GM23338 (cell line): ENCODE measurements at regions not wholly inside any gene's neighbourhood (a gene's known extent, or its start where the extent isn't known, plus 50 kb on each side); places are given as distances from the start of the nearest gene placed in this dataset.

Experiments
- CREB1 ChIP-seq: fragments of 250-450 bp; sonication (Bioruptor Pico); IDR thresholded peaks from 2 replicates; pipeline ENCODE4 v1.5.0; 2020; ENCODE audit warnings: low read depth, mild to moderate bottlenecking, moderate library complexity
- EZH2 ChIP-seq: fragments of 200-600 bp; sonication (generic); IDR thresholded peaks from one replicate; pipeline ENCODE4 v1.8.0; 2017; ENCODE audit warnings: antibody characterized with exemption, mild to moderate bottlenecking, low read depth; ENCODE audit not compliant: unreplicated experiment
- EZH2phosphoT487 ChIP-seq: fragments of 200-600 bp; sonication (generic); IDR thresholded peaks from one replicate; pipeline ENCODE4 v1.8.1; 2018; ENCODE audit warnings: antibody characterized with exemption; ENCODE audit not compliant: unreplicated experiment
- JUNB ChIP-seq: IDR thresholded peaks from one replicate; pipeline ENCODE4 v1.6.1; 2016; ENCODE audit warnings: antibody characterized with exemption; ENCODE audit not compliant: unreplicated experiment
- NANOG ChIP-seq: IDR thresholded peaks from 2 replicates; pipeline ENCODE4 v1.6.1; 2016; ENCODE audit warnings: antibody characterized with exemption, borderline replicate concordance
- POLR2AphosphoS5 ChIP-seq: IDR thresholded peaks from 2 replicates; pipeline ENCODE4 v1.6.1; 2016; ENCODE audit warnings: antibody characterized with exemption, low read depth
- STAT1 ChIP-seq: IDR thresholded peaks from one replicate; pipeline ENCODE4 v1.6.1; 2016; ENCODE audit warnings: antibody characterized with exemption; ENCODE audit not compliant: unreplicated experiment
- TF ChIP-seq, protein P1 (sequence below), 2 experiments: fragments of 200-600 bp in 1 of 2; sonication (generic) in 1 of 2; conservative IDR thresholded peaks; 2 replicates each; pipeline versions ENCODE4 v1.5.1 to v1.6.1; 2016 to 2017; ENCODE audit warnings: antibody characterized with exemption in 2 of 2, low read depth in 2 of 2, mild to moderate bottlenecking in 2 of 2, moderate library complexity in 1 of 2
- TF ChIP-seq, protein P2 (sequence below): IDR thresholded peaks from one replicate; pipeline ENCODE4 v1.6.1; 2018; ENCODE audit warnings: antibody characterized with exemption; ENCODE audit not compliant: unreplicated experiment
- TF ChIP-seq, protein P3 (sequence below): IDR thresholded peaks from 2 replicates; pipeline ENCODE4 v1.6.1; 2016; ENCODE audit warnings: antibody characterized with exemption

DNA sequence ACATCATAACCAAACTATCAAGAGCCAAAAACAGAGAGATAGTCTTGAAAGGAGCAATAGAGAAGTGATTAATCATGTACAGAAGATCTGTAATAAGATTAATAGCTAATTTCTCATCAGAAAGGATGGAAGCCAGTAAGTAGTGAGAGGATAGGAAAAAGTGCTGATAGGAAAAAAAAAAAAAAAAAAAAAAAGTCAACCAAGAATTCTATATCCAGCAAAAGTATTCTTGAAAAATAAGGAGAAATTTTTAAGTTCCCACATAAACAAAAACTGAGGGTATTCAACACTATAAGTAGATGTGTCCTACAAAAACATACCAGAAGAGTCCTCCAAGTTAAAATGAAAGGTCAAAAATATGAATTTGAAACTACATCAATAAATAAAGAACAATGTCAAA is 218.7 kb upstream of the GPC6 start:
- TF ChIP-seq, protein P1, sequence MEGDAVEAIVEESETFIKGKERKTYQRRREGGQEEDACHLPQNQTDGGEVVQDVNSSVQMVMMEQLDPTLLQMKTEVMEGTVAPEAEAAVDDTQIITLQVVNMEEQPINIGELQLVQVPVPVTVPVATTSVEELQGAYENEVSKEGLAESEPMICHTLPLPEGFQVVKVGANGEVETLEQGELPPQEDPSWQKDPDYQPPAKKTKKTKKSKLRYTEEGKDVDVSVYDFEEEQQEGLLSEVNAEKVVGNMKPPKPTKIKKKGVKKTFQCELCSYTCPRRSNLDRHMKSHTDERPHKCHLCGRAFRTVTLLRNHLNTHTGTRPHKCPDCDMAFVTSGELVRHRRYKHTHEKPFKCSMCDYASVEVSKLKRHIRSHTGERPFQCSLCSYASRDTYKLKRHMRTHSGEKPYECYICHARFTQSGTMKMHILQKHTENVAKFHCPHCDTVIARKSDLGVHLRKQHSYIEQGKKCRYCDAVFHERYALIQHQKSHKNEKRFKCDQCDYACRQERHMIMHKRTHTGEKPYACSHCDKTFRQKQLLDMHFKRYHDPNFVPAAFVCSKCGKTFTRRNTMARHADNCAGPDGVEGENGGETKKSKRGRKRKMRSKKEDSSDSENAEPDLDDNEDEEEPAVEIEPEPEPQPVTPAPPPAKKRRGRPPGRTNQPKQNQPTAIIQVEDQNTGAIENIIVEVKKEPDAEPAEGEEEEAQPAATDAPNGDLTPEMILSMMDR (conservative IDR thresholded peaks at IDR 0.05; ENCODE audit: low read depth in 2 of 2), result no peak
- no peak for TF ChIP-seq EZH2phosphoT487
- TF ChIP-seq EZH2, result no peak
- no peak for TF ChIP-seq JUNB
- no peak for TF ChIP-seq POLR2AphosphoS5
- TF ChIP-seq CREB1 (CRISPR knock-in tag), result no peak
- TF ChIP-seq, protein P2, sequence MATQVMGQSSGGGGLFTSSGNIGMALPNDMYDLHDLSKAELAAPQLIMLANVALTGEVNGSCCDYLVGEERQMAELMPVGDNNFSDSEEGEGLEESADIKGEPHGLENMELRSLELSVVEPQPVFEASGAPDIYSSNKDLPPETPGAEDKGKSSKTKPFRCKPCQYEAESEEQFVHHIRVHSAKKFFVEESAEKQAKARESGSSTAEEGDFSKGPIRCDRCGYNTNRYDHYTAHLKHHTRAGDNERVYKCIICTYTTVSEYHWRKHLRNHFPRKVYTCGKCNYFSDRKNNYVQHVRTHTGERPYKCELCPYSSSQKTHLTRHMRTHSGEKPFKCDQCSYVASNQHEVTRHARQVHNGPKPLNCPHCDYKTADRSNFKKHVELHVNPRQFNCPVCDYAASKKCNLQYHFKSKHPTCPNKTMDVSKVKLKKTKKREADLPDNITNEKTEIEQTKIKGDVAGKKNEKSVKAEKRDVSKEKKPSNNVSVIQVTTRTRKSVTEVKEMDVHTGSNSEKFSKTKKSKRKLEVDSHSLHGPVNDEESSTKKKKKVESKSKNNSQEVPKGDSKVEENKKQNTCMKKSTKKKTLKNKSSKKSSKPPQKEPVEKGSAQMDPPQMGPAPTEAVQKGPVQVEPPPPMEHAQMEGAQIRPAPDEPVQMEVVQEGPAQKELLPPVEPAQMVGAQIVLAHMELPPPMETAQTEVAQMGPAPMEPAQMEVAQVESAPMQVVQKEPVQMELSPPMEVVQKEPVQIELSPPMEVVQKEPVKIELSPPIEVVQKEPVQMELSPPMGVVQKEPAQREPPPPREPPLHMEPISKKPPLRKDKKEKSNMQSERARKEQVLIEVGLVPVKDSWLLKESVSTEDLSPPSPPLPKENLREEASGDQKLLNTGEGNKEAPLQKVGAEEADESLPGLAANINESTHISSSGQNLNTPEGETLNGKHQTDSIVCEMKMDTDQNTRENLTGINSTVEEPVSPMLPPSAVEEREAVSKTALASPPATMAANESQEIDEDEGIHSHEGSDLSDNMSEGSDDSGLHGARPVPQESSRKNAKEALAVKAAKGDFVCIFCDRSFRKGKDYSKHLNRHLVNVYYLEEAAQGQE, result no peak
- TF ChIP-seq NANOG, result no peak
- TF ChIP-seq, protein P3, sequence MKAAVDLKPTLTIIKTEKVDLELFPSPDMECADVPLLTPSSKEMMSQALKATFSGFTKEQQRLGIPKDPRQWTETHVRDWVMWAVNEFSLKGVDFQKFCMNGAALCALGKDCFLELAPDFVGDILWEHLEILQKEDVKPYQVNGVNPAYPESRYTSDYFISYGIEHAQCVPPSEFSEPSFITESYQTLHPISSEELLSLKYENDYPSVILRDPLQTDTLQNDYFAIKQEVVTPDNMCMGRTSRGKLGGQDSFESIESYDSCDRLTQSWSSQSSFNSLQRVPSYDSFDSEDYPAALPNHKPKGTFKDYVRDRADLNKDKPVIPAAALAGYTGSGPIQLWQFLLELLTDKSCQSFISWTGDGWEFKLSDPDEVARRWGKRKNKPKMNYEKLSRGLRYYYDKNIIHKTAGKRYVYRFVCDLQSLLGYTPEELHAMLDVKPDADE, result no peak
- no peak for TF ChIP-seq STAT1
